SU-DHL-6 (cell line): ENCODE measurements at regions not wholly inside any gene's neighbourhood (a gene's known extent, or its start where the extent isn't known, plus 50 kb on each side); places are given as distances from the start of the nearest gene placed in this dataset.

ENCODE experiments used
- CTCF ChIP-seq: fragments of 200-600 bp; sonication (generic); IDR thresholded peaks from one replicate; pipeline ENCODE4 v1.5.1; 2017; ENCODE audit warnings: antibody characterized with exemption, mild to moderate bottlenecking, low read length, moderate library complexity; ENCODE audit not compliant: insufficient read depth, poor library complexity, severe bottlenecking
- EZH2phosphoT487 ChIP-seq: fragments of 200-600 bp; sonication (generic), shearing (Covaris generic); conservative IDR thresholded peaks from 2 replicates; pipeline ENCODE4 v1.6.1; 2018; ENCODE audit warnings: mild to moderate bottlenecking, antibody characterized with exemption, low read length, moderate library complexity, mixed read lengths

DNA sequence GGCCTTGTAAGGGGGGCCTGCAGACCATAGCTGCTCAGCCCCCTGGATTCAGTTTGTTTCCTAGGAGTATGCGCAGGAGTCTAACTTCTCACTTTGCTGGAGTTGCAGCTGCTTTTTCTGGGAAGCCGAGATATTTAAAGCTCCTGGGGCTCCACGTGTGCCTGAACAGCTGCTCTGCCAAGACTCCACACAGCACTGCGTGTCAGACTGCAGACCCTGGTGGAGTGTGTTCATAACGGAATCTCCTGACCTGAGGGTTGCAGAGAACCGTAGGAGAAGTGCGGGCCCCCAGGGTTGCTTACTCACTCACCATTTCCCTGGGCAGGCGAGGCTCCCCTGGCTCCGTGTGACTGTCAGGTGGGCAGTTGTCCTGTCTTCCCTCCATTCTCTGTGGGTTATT lies 474.3 kb upstream of the TMPRSS15 start:
- TF ChIP-seq EZH2phosphoT487 (no peak), CTCF (no peak)
